ENCODE measurements at regions not wholly inside any gene's neighbourhood (a gene's known extent, or its start where the extent isn't known, plus 50 kb on each side); places are given as distances from the start of the nearest gene placed in this dataset.

DNA sequence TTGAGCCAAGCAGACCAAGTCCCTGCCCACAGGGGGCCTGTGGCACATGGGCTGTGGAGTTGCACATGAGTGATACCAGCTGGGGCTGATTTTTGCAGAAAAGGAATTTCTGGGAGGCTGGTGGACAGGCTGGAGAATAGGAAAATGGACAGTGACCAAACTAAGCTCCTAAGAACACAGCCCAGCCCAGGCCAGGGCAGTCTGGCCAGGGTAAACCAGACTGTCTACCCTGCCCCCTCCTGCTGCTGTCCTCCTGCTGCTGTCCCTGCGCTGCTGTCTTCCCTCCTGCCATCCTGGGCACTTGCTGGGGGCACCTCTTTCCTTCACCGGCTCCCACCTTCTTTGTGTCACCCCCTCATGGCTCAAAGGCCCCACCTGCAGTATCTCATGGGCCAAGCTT is 219.2 kb downstream of the ZIC5 start:
- TF ChIP-seq, protein P1, sequence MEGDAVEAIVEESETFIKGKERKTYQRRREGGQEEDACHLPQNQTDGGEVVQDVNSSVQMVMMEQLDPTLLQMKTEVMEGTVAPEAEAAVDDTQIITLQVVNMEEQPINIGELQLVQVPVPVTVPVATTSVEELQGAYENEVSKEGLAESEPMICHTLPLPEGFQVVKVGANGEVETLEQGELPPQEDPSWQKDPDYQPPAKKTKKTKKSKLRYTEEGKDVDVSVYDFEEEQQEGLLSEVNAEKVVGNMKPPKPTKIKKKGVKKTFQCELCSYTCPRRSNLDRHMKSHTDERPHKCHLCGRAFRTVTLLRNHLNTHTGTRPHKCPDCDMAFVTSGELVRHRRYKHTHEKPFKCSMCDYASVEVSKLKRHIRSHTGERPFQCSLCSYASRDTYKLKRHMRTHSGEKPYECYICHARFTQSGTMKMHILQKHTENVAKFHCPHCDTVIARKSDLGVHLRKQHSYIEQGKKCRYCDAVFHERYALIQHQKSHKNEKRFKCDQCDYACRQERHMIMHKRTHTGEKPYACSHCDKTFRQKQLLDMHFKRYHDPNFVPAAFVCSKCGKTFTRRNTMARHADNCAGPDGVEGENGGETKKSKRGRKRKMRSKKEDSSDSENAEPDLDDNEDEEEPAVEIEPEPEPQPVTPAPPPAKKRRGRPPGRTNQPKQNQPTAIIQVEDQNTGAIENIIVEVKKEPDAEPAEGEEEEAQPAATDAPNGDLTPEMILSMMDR (IDR thresholded peaks at IDR 0.05; ENCODE audit: borderline replicate concordance, extremely low read depth, low read length, poor library complexity, severe bottlenecking) = no peak
- no peak for TF ChIP-seq EZH2 (IDR thresholded peaks at IDR 0.05; ENCODE audit: borderline replicate concordance, low read depth, low read length, severe bottlenecking)
